Uterus (tissue), 3 donors: ENCODE measurements at regions not wholly inside any gene's neighbourhood (a gene's known extent, or its start where the extent isn't known, plus 50 kb on each side); places are given as distances from the start of the nearest gene placed in this dataset.

Experiments
- DNase-seq, 2 donors: peaks; one replicate each; pipeline ENCODE4 v3.0.0-alpha.2; 2019 to 2020
- H3K27ac ChIP-seq, 2 donors: fragments of 200-600 bp; sonication (generic); 1 replicate in 1 of 2; 2 replicates in 1 of 2; pipeline ENCODE4 v1.5.1; 2016 to 2018
- H3K27me3 ChIP-seq, 2 donors: fragments of 200-600 bp; sonication (generic); one replicate each; pipeline ENCODE4 v1.5.1; 2018 to 2019; ENCODE audit warnings: control low read depth in 1 of 2
- H3K36me3 ChIP-seq, 2 donors: fragments of 200-600 bp; sonication (generic); one replicate each; pipeline ENCODE4 v1.5.1; 2019; ENCODE audit warnings: control low read depth in 1 of 2
- H3K4me1 ChIP-seq, 2 donors: fragments of 200-600 bp; sonication (generic); one replicate each; pipeline ENCODE4 v1.5.1; 2018 to 2019; ENCODE audit warnings: control low read depth in 1 of 2
- H3K4me3 ChIP-seq, 2 donors: fragments of 200-600 bp; sonication (generic); 1 replicate in 1 of 2; 2 replicates in 1 of 2; pipeline ENCODE4 v1.5.1; 2018 to 2019; ENCODE audit warnings: mild to moderate bottlenecking in 1 of 2
- H3K9me3 ChIP-seq, 2 donors: fragments of 200-600 bp; sonication (generic); one replicate each; pipeline ENCODE4 v1.5.1; 2019; ENCODE audit warnings: control low read depth in 1 of 2
- POLR2A ChIP-seq, 2 donors: fragments of 450-650 bp; IDR thresholded peaks; one replicate each; pipeline ENCODE4 v1.6.1; 2016; ENCODE audit warnings: antibody characterized with exemption in 2 of 2, mild to moderate bottlenecking in 1 of 2, moderate library complexity in 1 of 2
- intact Hi-C: fragments of 100-400 bp; cut with DNase I; formaldehyde crosslinking; loops from one replicate; pipeline ENCODE4 v1.15.1; 2023; ENCODE audit warnings: low total_unique reads
- TF ChIP-seq, protein P1 (sequence below), 4 experiments: fragments of 200-600 bp in 2 of 4; fragments of 450-650 bp in 2 of 4; sonication (generic) in 2 of 4; IDR thresholded peaks; one replicate each; pipeline ENCODE4 v1.5.1; 2016 to 2019; ENCODE audit warnings: antibody characterized with exemption in 4 of 4, mild to moderate bottlenecking in 2 of 4, moderate library complexity in 1 of 4
- donor health status: DM: yes; HTN: yes; CAD: no.

GRCh38 chr1:193525917-193526710 lies 339.7 kb upstream of the B3GALT2 start:
- Histone ChIP-seq H3K27ac (no peak overlapping the region), H3K36me3 (no peaks in the 10 kb centered on the region), H3K27me3 (no peaks in the 10 kb centered on the region), H3K4me1 (no peaks in the 10 kb centered on the region), H3K4me3 (no peak overlapping the region), H3K9me3 (no peaks in the 10 kb centered on the region)
- DNase-seq, result no peak
- TF ChIP-seq, protein P1, sequence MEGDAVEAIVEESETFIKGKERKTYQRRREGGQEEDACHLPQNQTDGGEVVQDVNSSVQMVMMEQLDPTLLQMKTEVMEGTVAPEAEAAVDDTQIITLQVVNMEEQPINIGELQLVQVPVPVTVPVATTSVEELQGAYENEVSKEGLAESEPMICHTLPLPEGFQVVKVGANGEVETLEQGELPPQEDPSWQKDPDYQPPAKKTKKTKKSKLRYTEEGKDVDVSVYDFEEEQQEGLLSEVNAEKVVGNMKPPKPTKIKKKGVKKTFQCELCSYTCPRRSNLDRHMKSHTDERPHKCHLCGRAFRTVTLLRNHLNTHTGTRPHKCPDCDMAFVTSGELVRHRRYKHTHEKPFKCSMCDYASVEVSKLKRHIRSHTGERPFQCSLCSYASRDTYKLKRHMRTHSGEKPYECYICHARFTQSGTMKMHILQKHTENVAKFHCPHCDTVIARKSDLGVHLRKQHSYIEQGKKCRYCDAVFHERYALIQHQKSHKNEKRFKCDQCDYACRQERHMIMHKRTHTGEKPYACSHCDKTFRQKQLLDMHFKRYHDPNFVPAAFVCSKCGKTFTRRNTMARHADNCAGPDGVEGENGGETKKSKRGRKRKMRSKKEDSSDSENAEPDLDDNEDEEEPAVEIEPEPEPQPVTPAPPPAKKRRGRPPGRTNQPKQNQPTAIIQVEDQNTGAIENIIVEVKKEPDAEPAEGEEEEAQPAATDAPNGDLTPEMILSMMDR (IDR thresholded peaks at IDR 0.05), result no peak
- no peak for TF ChIP-seq POLR2A (IDR thresholded peaks at IDR 0.05)
- intact Hi-C loops, result no loop called here

DNA sequence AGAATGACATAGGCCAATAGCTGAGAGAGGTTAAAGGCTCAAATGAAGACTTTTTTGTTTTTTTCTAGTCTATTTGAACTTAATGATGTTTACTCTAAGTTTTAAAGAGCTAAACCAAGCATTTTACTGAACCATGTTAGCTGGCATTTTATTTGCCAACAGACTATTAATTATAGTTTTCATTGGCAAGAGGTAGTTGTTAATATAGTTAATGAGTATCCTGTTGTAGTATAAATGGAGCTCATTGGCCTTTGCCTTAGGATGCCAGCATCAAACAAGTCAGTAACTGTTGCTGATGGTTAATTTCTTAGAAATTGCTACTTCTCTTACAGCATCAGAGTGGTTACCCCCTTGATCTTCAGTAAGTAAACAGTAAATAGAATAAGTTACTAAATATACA lies 339.0 kb upstream of the B3GALT2 start:
- intact Hi-C loops, result no loop called here
- no peak overlapping the region for H3K27ac ChIP-seq
- no peak overlapping the region for H3K4me3 ChIP-seq
- no peaks in the 10 kb centered on the region for H3K27me3 ChIP-seq
- no peaks in the 10 kb centered on the region for H3K36me3 ChIP-seq
- no peaks in the 10 kb centered on the region for H3K9me3 ChIP-seq
- no peak for TF ChIP-seq POLR2A (IDR thresholded peaks at IDR 0.05)
- TF ChIP-seq, protein P1 (IDR thresholded peaks at IDR 0.05), result no peak
- DNase-seq, result no peak
- no peaks in the 10 kb centered on the region for H3K4me1 ChIP-seq

DNA sequence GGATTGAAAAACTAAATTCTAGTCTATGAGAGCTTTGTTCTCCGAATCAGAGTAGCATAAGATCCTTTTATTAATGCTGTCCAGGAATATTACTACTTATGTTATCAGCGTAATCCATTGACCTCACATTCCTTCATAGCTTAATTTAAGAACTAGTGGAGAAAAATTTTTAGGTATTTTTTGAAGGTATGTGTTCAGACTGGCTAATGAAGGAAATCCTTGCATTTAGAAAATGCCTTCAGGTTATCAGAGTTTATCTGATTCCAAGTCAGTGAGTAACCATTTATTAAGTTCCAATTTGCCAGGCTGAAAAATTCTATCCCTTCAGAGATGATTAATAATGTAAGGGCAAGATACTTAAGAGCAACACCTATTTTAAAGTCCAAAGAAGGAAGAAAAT lies 338.2 kb upstream of the B3GALT2 start:
- no peak for TF ChIP-seq POLR2A (IDR thresholded peaks at IDR 0.05)
- TF ChIP-seq, protein P1 (IDR thresholded peaks at IDR 0.05), result no peak
- no peak overlapping the region for H3K27ac ChIP-seq
- intact Hi-C loops, result no loop called here

GRCh38 chr1:193524021-193524420 lies 337.6 kb upstream of the B3GALT2 start:
- TF ChIP-seq POLR2A (IDR thresholded peaks at IDR 0.05), result no peak
- TF ChIP-seq, protein P1 (IDR thresholded peaks at IDR 0.05), result no peak
- Histone ChIP-seq H3K4me3 (no peak overlapping the region), H3K4me1 (no peaks in the 10 kb centered on the region), H3K9me3 (no peaks in the 10 kb centered on the region), H3K27ac (no peak overlapping the region), H3K27me3 (no peaks in the 10 kb centered on the region), H3K36me3 (no peaks in the 10 kb centered on the region)
- no peak for DNase-seq
- intact Hi-C loops, result no loop called here

More for the DNA sequence above, 338.2 kb upstream of the B3GALT2 start:
- no peaks in the 10 kb centered on the region for H3K36me3 ChIP-seq
- H3K4me3 ChIP-seq, result no peak overlapping the region
- no peaks in the 10 kb centered on the region for H3K4me1 ChIP-seq
- no peaks in the 10 kb centered on the region for H3K9me3 ChIP-seq
- DNase-seq, result no peak
- no peaks in the 10 kb centered on the region for H3K27me3 ChIP-seq

DNA sequence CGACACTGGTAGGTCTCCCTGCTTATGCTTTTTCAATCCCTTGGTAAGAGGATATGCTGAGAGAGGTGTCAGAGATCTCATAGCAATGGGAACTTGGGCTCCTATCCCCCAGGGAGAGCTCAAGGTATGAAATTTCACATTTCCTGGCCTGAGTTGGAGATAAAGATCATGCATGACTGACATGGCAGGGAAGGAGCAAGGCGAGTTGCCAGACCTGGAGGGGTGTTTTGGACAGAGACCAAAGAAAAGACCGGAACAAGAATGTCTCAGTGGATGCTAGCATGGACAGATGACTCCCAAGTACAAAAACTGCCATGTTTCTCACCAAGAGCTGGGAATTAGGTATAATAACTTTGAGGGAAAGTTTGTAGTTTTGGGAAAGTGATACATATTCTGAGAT lies 334.1 kb upstream of the B3GALT2 start:
- TF ChIP-seq POLR2A (IDR thresholded peaks at IDR 0.05), result no peak
- TF ChIP-seq, protein P1 (IDR thresholded peaks at IDR 0.05), result no peak
- H3K9me3 ChIP-seq, result no peaks in the 10 kb centered on the region
- no peaks in the 10 kb centered on the region for H3K4me1 ChIP-seq
- no peak for DNase-seq
- H3K27ac ChIP-seq, result no peak overlapping the region
- intact Hi-C loops, result no loop called here
- H3K36me3 ChIP-seq, result no peaks in the 10 kb centered on the region
- H3K4me3 ChIP-seq, result no peak overlapping the region
- no peaks in the 10 kb centered on the region for H3K27me3 ChIP-seq
